ENCODE measurements at regions not wholly inside any gene's neighbourhood (a gene's known extent, or its start where the extent isn't known, plus 50 kb on each side); places are given as distances from the start of the nearest gene placed in this dataset.
"Not testable (repeated sequence)": the region's sequence is repeated elsewhere in the genome, so short reads cannot be mapped to it uniquely, and the experiment has no call there.

DNA sequence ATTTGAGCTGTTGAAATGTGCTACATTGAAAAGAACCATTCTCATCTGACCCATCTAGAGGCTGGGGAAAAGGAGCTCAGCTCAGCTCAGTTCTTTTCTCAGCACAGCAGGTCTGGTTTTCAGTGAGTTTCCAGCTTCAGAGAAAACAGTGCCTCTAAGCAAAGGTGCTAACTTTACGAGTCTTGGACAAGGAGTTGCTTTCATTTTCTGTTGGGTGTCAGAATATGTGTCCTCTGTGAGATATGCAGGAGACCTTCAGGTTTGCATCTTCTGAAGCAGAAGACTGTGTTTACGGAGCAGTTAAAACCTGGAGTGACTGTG is 321.3 kb upstream of the USP24 start:
- no peak for DNase-seq (ENCODE audit: low spot score)

- DNase-seq (ENCODE audit: low spot score) = no peak
Measured at GRCh38 chr1:55535724-55536544, 320.8 kb upstream of the USP24 start.

DNA sequence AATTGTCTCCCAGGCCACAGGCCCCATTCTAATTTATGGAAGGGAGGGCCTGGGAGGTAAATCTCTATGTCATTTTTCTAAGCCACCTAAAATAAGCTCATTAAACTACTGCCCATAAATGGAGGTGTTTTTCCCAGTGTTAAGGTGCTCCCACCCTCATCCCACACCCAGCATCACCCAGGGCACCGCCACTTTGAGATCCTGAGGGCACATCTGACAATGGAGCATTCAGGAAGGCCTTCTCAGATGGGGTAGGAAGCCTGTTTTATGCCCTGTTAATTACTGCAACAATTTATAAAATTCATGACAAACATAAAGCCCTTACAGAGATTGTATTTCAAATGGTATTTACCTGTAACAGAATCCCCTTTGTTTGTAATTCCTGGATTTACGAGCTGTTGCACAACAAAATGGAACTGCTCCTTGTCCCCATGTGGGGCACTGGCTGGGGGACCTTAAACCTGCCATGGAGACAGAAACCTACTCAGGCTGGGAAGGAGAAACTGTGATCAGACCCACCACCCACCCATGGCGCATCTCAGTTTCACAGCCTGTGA is 319.5 kb upstream of the USP24 start:
- DNase-seq (ENCODE audit: low spot score) = no peak

- DNase-seq (ENCODE audit: low spot score) = no peak
Measured at GRCh38 chr1:55531644-55532043, 316.5 kb upstream of the USP24 start.

DNA sequence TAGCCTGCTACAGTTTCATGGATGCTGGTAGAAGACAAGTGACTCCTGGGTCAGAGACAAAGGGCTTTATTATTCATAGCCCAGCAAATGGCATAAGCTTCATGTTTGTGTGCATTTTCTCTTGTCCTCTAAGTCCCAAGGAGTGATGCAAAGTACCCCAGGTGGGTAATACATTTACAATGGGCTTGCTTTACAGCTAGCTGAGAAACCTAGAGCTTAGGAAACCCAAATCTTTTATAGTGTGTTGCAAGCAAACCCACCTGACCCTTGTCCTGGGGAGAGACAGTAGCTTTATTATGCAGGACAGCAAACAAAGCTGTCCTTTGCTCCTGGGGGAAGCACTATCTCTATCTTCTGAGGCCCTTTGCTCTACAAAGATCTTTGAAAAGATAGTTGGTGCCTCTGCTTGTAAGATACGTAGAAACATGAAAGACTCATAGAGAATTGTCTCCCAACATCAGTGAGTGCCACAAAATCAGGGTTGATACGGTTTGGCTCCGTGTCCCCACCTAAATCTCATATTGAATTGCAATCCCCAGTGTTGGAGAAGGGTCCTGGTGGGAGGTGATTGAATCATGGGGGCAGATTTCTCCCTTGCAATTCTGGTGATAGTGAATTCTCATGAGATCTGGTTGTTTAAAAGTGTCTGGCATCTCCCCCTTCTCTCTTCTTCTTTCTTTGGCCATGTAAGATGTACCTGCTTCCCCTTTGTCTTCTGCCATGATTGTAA is 315.8 kb upstream of the USP24 start:
- no peak for DNase-seq (ENCODE audit: low spot score)

DNA sequence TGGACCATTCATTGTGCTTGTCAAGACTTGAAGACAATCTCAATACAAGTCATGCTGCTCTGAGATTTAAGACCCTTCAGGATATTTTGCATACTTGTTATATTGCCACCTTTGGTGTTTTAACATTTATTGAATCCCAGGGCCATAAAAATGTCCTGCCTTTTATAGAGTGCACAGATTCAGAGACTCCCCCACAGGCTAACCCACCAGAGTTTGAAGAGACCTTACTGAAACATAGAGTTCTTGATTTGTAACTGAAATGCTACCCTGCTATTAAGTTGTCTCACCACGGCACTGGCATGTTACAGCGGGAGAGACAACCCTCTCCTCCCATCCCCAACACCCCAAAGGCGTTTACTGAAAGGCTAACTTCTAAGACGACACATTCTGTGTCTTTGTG is 313.9 kb upstream of the USP24 start:
- no peak for DNase-seq (ENCODE audit: low spot score)

DNA sequence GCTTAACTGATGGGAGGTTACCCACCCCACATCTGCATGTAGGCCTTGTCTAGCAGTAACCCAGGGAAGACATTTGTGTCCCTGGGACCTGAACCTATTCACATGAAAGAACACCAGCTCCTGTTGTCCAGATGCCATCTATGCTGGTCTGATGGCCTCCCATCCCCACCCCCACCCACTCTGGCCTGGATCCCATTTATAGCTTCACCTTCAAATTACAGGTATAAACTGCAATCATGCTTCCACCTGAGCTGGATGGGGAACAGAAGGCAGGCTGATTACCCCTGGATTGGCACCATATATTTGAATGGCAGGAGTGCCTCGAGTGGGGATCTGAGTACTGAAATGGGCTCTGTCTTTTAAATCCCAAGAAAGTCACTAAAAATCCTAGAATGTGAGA is 312.7 kb upstream of the USP24 start:
- DNase-seq (ENCODE audit: low spot score) = no peak

GRCh38 chr1:55526716-55527115 is 311.6 kb upstream of the USP24 start:
- no peak for DNase-seq (ENCODE audit: low spot score)

- DNase-seq (ENCODE audit: low spot score) = no peak
Measured at GRCh38 chr1:55524006-55524405, 308.8 kb upstream of the USP24 start.

GRCh38 chr1:55522982-55523381 is 307.8 kb upstream of the USP24 start:
- DNase-seq (ENCODE audit: low spot score) = no peak

GRCh38 chr1:55522353-55522903 is 307.3 kb upstream of the USP24 start:
- no peak for DNase-seq (ENCODE audit: low spot score)

GRCh38 chr1:55520861-55521260 is 305.7 kb upstream of the USP24 start:
- DNase-seq (ENCODE audit: low spot score) = no peak

DNA sequence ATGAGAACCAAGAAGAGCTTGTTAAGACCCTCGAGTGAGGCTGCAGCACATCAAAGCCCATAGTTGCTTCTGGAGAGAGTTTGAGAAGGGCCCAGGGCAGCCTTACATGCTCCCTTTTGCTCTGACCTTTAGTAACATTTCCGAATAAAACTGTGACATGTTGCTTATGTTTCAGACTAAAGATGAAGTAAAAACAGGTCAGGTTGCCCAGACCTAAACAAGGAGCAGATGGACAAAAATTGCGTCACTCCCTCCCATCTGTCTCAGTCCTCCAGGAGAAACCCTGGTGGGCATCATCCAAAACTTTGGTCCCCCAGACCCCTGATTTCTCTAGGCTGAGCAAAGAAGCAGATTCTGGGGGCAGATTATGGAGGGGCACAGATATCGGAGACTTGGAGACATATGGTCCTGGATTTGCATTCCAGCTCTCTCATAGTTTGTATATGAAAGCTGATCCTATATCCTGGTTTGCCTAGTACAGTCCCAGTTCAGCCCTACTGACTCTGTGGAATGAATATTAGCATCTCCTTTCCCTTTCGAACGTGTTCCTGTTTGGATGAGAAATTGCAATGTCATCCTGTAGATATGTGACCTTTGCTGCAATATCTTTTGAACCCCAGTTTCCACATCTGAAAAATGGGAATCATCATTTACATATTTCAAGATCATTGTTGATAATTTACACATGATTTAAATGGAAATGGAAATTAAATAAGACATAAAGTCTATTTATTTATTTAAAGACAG is 304.9 kb upstream of the USP24 start:
- no peak for DNase-seq (ENCODE audit: low spot score)

DNA sequence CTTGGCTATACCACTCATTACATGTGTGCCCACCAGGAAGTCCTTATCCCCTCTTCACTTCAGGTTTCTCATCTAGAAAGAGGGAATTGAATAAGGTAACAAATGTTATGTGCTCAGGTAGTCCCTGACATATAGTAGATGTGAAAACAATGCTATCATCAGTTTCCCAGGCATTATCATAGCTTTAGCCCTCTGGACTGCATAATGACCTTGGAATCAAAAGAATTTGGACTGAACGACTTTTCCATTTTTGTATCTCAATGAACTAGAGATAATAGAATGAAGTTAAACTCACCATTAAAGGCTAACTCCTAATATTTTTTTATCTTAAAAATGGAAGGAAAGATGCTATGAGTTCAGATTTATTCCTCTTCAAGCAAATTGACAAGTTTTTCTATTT is 304.1 kb upstream of the USP24 start:
- no peak for DNase-seq (ENCODE audit: low spot score)

- DNase-seq (ENCODE audit: low spot score) = no peak
Measured at GRCh38 chr1:55517036-55517435, 301.9 kb upstream of the USP24 start.

- DNase-seq (ENCODE audit: low spot score) = not testable (repeated sequence)
Measured at GRCh38 chr1:55514571-55514970, 299.4 kb upstream of the USP24 start.

GRCh38 chr1:55512466-55512865 is 297.3 kb upstream of the USP24 start:
- no peak for DNase-seq (ENCODE audit: low spot score)

DNA sequence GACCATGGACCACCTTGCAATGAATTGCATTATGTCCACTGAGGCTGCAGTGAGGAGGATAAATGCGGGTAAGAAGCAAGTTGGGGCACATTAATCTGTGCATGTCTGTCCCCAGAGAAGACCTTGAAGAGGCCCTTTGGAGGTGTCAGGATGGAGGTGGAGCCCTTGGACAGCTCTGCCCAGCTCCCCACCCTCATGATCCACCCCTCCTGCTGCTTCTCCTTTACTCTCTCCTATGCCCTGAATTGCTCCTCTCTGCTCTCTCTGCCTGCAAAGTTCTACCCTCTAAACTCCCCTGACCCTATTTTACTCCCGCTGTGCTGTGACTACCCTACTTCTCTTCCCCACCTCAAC is 292.4 kb upstream of the USP24 start:
- no peak for DNase-seq (ENCODE audit: low spot score)

DNA sequence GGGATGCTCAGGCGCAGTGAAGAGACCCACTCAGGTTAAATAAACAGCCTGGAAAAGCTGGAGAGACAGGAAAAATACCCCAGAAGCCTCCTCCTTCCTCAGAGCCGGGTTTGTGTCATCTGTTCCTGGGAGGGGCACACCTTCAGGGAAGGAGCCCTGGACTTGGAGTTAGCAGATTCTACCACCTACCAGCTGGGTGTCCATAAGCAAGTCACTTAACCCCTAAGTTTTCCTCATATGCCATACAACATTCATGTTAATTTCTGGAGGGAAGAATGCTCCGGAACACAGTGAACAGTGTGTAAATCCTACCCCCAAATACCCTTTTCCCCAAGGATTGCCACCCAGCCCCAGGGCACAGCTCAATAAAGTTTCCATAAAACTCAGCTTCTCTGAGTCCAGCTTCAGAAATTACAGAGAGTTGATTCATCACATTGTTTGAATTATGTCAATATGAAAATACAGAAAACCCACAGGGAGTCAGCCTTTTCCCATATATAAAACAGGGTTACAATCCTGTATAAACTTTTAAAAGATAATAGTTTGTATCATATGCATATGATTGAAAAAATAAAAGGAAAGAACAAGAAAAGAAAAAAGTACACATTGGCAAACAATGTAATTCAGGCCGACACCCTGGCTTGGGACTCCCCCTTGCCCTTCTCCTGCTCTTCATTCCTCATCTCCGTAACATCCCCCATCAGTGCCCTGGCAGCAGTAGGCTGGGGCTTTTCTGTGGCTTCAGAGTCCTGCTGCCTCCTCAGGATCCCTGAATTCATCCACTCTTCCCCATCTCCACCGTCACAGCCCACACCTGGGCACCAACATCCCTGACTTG is 291.8 kb upstream of the USP24 start:
- DNase-seq (ENCODE audit: low spot score) = no peak

- no peak for DNase-seq (ENCODE audit: low spot score)
Measured at GRCh38 chr1:55505326-55505725, 290.2 kb upstream of the USP24 start.

DNA sequence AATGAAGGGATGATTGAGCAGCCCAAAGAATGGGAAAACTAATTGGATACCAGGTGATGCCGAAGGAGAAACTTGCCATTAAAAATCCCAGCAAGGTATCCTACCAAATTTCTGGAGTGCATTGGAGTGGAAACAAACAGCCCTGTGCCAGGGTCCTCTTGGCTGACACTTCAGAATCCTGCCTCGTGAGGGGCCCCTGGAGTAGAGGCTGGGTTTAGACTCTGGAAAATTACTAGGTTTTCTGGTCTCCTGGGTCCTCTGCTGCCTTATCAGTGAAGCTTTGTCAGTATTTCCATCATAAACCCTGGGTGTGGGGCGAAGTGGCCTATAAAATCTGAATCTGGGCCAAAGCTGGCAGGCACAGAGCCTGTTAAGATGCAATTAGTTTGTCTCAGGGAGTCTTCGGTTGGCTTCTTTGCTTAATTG is 289.2 kb upstream of the USP24 start:
- no peak for DNase-seq (ENCODE audit: low spot score)
